ENCODE measurements at regions not wholly inside any gene's neighbourhood (a gene's known extent, or its start where the extent isn't known, plus 50 kb on each side); places are given as distances from the start of the nearest gene placed in this dataset.
"Not testable (repeated sequence)": the region's sequence is repeated elsewhere in the genome, so short reads cannot be mapped to it uniquely, and the experiment has no call there.

GRCh38 chr3:110946810-110947209 lies 124.8 kb upstream of the NECTIN3 start:
- H3K27ac ChIP-seq, result no peak overlapping the region
- no peaks in the 10 kb centered on the region for H3K36me3 ChIP-seq
- no peaks in the 10 kb centered on the region for H3K27me3 ChIP-seq
- intact Hi-C loops (cut with DNase I), result no loop called here
- no peaks in the 10 kb centered on the region for H3K4me1 ChIP-seq
- DNase-seq, result no peak
- TF ChIP-seq CTCF (IDR thresholded peaks at IDR 0.05), result no peak
- TF ChIP-seq POLR2A (IDR thresholded peaks at IDR 0.05), result no peak
- no peak overlapping the region for H3K4me3 ChIP-seq (replicated peaks in 1 of 3)
- no peaks in the 10 kb centered on the region for H3K9me3 ChIP-seq

- H3K4me3 ChIP-seq (replicated peaks in 1 of 3); H3K9me3 ChIP-seq; H3K27me3 ChIP-seq; DNase-seq; H3K27ac ChIP-seq; H3K36me3 ChIP-seq; H3K4me1 ChIP-seq; intact Hi-C loops (cut with DNase I): not testable (repeated sequence)
- WGBS, 2 donors, result 56% methylated on average over 1 of the region's 1 CpG
These were observed 122.4 kb upstream of the NECTIN3 start for GRCh38 chr3:110949194-110949593.

GRCh38 chr3:110955301-110955880 lies 116.2 kb upstream of the NECTIN3 start:
- Histone ChIP-seq H3K27me3 (no peaks in the 10 kb centered on the region), H3K4me3 (replicated peaks in 1 of 3) (no peak overlapping the region), H3K27ac (no peak overlapping the region), H3K36me3 (no peaks in the 10 kb centered on the region), H3K9me3 (no peaks in the 10 kb centered on the region), H3K4me1 (no peaks in the 10 kb centered on the region)
- DNase-seq, result no peak
- 72 to 78% methylated on average over 4 of the region's 4 CpGs for WGBS, 2 donors
- TF ChIP-seq CTCF (IDR thresholded peaks at IDR 0.05), result no peak
- TF ChIP-seq POLR2A (IDR thresholded peaks at IDR 0.05), result no peak
- intact Hi-C loops (cut with DNase I), result no loop called here

GRCh38 chr3:110956081-110956480 lies 115.5 kb upstream of the NECTIN3 start:
- intact Hi-C loops (cut with DNase I), result no loop called here
- no peak overlapping the region for H3K27ac ChIP-seq
- 81 to 93% methylated on average over 3 of the region's 3 CpGs for WGBS, 2 donors
- no peak for DNase-seq
- H3K4me1 ChIP-seq, result no peaks in the 10 kb centered on the region
- H3K36me3 ChIP-seq, result no peaks in the 10 kb centered on the region
- H3K9me3 ChIP-seq, result no peaks in the 10 kb centered on the region
- TF ChIP-seq POLR2A (IDR thresholded peaks at IDR 0.05), result no peak
- TF ChIP-seq CTCF (IDR thresholded peaks at IDR 0.05), result no peak
- no peak overlapping the region for H3K4me3 ChIP-seq (replicated peaks in 1 of 3)
- no peaks in the 10 kb centered on the region for H3K27me3 ChIP-seq

- WGBS, 2 donors, result 97% methylated on average over 1 of the region's 1 CpG
- no peak overlapping the region for H3K27ac ChIP-seq
- no peak overlapping the region for H3K4me3 ChIP-seq (replicated peaks in 1 of 3)
- no peaks in the 10 kb centered on the region for H3K27me3 ChIP-seq
- TF ChIP-seq CTCF (IDR thresholded peaks at IDR 0.05), result no peak
- TF ChIP-seq POLR2A (IDR thresholded peaks at IDR 0.05), result no peak
- intact Hi-C loops (cut with DNase I), result no loop called here
- H3K9me3 ChIP-seq, result no peaks in the 10 kb centered on the region
- H3K36me3 ChIP-seq, result no peaks in the 10 kb centered on the region
- H3K4me1 ChIP-seq, result no peaks in the 10 kb centered on the region
- DNase-seq, result no peak
These were observed 114.2 kb upstream of the NECTIN3 start for GRCh38 chr3:110957247-110958025.
